GM19452 (cell line): ENCODE measurements at regions not wholly inside any gene's neighbourhood (a gene's known extent, or its start where the extent isn't known, plus 50 kb on each side); places are given as distances from the start of the nearest gene placed in this dataset.

Experiments used
- ATAC-seq: cut with Tn5 transposase; IDR thresholded peaks from one replicate; pipeline ENCODE4 v1.9.1; 2021; ENCODE audit not compliant: unreplicated experiment

- no peak for ATAC-seq
These were observed 191.1 kb downstream of the MAP2K6 start for GRCh38 chr17:69605571-69605970.

GRCh38 chr17:69606142-69606800 is 191.8 kb downstream of the MAP2K6 start:
- no peak for ATAC-seq

GRCh38 chr17:69607162-69607834 is 192.8 kb downstream of the MAP2K6 start:
- peak; percentile 90 for ATAC-seq

- no peak for ATAC-seq
These were observed 193.6 kb downstream of the MAP2K6 start for GRCh38 chr17:69608141-69608540.

- ATAC-seq, result no peak
These were observed 194.4 kb downstream of the MAP2K6 start for GRCh38 chr17:69608808-69609472.

GRCh38 chr17:69609473-69610305 is 195.2 kb downstream of the MAP2K6 start:
- no peak for ATAC-seq

- no peak for ATAC-seq
These were observed 205.9 kb downstream of the MAP2K6 start for GRCh38 chr17:69620363-69620762.

DNA sequence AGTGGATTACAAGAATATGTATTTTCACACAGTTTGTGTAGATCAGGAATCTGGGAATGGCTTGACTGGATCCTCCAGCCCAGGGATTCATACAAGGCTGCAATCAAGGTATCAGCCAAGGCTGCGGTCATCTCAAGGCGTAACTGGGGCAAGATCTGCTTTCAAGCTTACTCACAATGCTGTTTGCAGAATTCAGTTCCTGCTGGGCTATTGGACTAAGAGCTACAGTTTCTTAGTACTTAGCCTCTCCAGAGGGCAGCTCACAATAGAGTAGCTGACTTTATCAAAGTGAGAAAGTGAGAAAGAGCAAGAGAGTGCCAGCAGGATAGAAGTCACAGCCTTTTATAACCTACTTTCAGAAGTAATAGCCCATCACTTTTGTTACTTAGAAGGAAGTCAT is 211.0 kb downstream of the MAP2K6 start:
- no peak for ATAC-seq

- ATAC-seq, result no peak
These were observed 215.6 kb downstream of the MAP2K6 start for GRCh38 chr17:69630056-69630635.

DNA sequence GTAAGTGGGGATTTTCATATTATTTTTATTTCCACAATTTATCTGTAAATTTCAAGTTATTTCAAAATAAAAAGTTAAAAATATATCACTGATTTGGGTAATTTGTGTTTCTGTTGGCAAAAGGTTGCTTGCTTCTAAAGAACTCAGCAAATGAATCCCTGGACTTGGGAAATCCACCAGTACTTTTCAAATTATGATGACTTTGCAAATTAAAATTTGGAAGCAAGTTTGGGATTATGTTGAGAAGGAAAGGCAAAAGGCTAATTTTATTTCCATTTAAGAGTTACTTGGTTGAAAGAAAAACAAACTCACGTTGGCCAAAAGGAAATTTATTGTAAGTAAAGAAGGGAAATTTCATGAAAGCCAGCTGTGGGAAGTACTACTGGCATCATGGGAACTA is 220.3 kb downstream of the MAP2K6 start:
- ATAC-seq, result no peak

GRCh38 chr17:69637446-69638156 is 223.1 kb downstream of the MAP2K6 start:
- ATAC-seq, result no peak

GRCh38 chr17:69639096-69639495 is 224.6 kb downstream of the MAP2K6 start:
- ATAC-seq, result no peak

- no peak for ATAC-seq
These were observed 225.6 kb downstream of the MAP2K6 start for GRCh38 chr17:69640073-69640472.

DNA sequence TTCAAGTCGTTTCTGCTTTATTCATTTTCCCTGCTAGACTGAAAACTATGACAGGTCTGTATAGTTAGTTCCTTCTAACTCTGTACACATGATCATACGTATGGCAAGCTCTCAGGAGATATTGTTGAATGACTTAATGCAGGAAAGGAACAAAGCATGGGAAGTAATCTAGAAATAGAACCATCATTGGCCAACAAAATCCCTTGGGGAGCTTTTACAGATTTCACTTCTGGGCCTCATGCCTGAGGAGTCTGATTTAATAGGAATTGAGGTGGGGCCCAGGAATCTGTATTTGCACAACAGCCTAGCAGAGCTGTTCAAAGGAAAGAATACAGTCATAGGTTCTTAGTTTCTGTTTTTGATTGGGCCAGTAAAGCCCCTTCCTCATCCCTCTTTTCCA is 229.2 kb downstream of the MAP2K6 start:
- ATAC-seq, result no peak

DNA sequence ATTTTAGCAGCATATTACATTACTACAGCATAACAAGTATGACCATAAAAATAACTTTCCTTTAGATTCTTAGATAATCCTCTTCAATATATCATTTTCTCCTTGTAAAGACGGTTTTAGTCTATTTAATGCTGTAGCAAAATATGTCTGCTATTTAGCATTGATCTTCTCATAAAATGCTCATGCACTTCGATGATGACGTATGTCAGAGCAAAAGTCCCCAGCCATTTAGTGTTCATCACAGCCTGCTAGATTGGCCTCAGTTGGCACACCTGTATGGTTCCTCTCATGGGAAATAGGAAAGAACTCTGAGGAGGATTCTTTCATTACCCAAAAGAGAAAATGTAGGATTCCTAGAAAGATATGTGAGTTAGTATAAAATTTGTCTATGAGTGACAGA is 232.2 kb downstream of the MAP2K6 start:
- ATAC-seq, result no peak

- no peak for ATAC-seq
These were observed 236.4 kb downstream of the MAP2K6 start for GRCh38 chr17:69650881-69651280.

DNA sequence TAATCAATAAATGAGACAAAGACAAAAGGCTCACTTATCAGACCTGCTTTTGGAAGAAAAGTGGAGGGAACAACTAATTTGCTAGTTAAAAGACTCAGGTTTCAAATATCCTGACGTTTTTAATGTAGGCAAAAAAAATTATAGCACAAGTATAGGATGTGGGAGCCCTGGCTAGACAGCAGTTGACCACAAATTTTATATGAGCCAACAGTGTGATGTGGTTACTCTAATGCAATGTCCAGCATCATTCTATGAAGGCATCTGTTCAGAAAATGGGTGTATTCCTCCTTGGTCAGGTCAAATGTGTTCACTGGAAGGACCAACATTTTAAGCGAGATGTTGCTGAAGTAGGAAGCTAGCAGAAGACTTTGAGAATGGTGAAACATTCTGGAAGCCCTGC is 237.4 kb downstream of the MAP2K6 start:
- no peak for ATAC-seq

GRCh38 chr17:69654981-69655855 is 240.7 kb downstream of the MAP2K6 start:
- ATAC-seq, result no peak

- ATAC-seq, result no peak
These were observed 241.4 kb downstream of the MAP2K6 start for GRCh38 chr17:69655902-69656301.
